ENCODE measurements at regions not wholly inside any gene's neighbourhood (a gene's known extent, or its start where the extent isn't known, plus 50 kb on each side); places are given as distances from the start of the nearest gene placed in this dataset.

DNA sequence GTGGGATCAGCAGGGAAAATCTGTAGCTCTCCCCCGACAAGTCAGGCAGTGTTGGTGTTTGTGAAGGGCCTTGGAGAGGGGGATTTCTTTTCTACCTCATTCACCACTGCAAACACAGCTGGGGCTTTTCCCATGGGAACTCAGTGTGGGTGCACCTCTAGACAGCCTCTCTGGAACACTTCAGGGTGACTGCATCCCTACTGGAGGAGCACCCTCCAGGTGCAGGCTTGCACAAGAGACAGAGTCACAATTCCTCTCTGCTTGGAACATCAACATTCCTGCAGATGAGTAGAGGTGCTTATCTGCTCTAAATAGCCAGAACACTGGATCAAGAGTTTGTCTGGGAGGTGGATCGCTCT, 72.7 kb upstream of the AKAP13 start:
- Histone ChIP-seq H3K56ac (ENCODE audit: extremely low read depth, insufficient read depth, low read length) (no peak overlapping the region), H3K27ac (ENCODE audit: insufficient read depth, low read length) (no peak overlapping the region), H3K27me3 (ENCODE audit: control insufficient read depth, insufficient read depth, low read length) (no peaks in the 10 kb centered on the region), H3K4me1 (ENCODE audit: control insufficient read depth, insufficient read depth, low read length) (peaks cover 2% of the 10 kb centered on the region), H2AK5ac (ENCODE audit: low read depth, low read length) (no peak overlapping the region), H3K9me3 (ENCODE audit: control insufficient read depth, insufficient read depth, low read length) (no peaks in the 10 kb centered on the region), H3K14ac (replicated peaks; ENCODE audit: low read depth, low read length) (no peak overlapping the region), H2BK15ac (ENCODE audit: low read depth, low read length) (no peak overlapping the region), H4K20me1 (ENCODE audit: insufficient read depth, low read length) (no peaks in the 10 kb centered on the region), H3K36me3 (ENCODE audit: control insufficient read depth, insufficient read depth, low read length) (no peaks in the 10 kb centered on the region), H2BK5ac (ENCODE audit: low read depth, low read length, poor library complexity, severe bottlenecking) (no peak overlapping the region), H4K8ac (ENCODE audit: low read depth in 2 of 2, low read length in 2 of 2) (no peak overlapping the region), H4K91ac (ENCODE audit: insufficient read depth, low read depth, low read length) (no peak overlapping the region), H4K5ac (ENCODE audit: low read depth, low read length) (no peak overlapping the region), H3K4ac (ENCODE audit: low read depth, low read length) (no peak overlapping the region), H2BK20ac (ENCODE audit: low read depth, low read length) (no peak overlapping the region), H2AK9ac (replicated peaks; ENCODE audit: low read depth, low read length, poor library complexity) (no peak overlapping the region), H3K4me3 (ENCODE audit: insufficient read depth, low read depth, low read length) (no peak overlapping the region), H3K18ac (ENCODE audit: low read depth, low read length) (no peak overlapping the region), H3K23ac (ENCODE audit: low read depth, low read length) (no peak overlapping the region), H3K4me2 (ENCODE audit: low read depth, low read length) (no peak overlapping the region), H2BK120ac (ENCODE audit: low read depth, low read length) (no peak overlapping the region), H3K9ac (ENCODE audit: low read depth, low read length) (no peak overlapping the region), H2AFZ (replicated peaks; ENCODE audit: low read length, poor library complexity) (peak overlapping the region; percentile 11), H3K9me1 (ENCODE audit: insufficient read depth, low read length) (peaks cover 2% of the 10 kb centered on the region), H3K79me1 (ENCODE audit: low read depth in 1 of 2, low read length in 2 of 2) (peaks cover 0 to 3% of the 10 kb centered on the region in 2 experiments; a peak in 1 of 4 replicates)
- in situ Hi-C loops (cut with MboI; ENCODE audit: low sequenced_read_pairs) (no loop called here), intact Hi-C loops (cut with micrococcal nuclease) (no loop called here), dilution Hi-C loops (cut with HindIII; ENCODE audit: low sequenced_read_pairs, unreplicated experiment) (no loop called here)
- ChIA-PET CTCF (no interaction called here), POLR2A (ENCODE audit: unreplicated experiment) (no interaction called here)
- ATAC-seq (ENCODE audit: low read depth) (no peak), DNase-seq (peak; percentile 54)
- TF ChIP-seq BHLHE40 (IDR thresholded peaks at IDR 0.05; ENCODE audit: low read depth, low read length), result no peak
- no peak for TF ChIP-seq MAFK (IDR thresholded peaks at IDR 0.05; ENCODE audit: low read depth, low read length)
- no peak for TF ChIP-seq FOS (IDR thresholded peaks at IDR 0.05; ENCODE audit: low read depth, low read length)
- TF ChIP-seq SMC3 (IDR thresholded peaks at IDR 0.05; ENCODE audit: low read depth, low read length), result no peak
- no peak for TF ChIP-seq CEBPB (IDR thresholded peaks at IDR 0.05; ENCODE audit: low read depth, low read length)
- TF ChIP-seq, protein P1, sequence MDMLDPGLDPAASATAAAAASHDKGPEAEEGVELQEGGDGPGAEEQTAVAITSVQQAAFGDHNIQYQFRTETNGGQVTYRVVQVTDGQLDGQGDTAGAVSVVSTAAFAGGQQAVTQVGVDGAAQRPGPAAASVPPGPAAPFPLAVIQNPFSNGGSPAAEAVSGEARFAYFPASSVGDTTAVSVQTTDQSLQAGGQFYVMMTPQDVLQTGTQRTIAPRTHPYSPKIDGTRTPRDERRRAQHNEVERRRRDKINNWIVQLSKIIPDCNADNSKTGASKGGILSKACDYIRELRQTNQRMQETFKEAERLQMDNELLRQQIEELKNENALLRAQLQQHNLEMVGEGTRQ (IDR thresholded peaks at IDR 0.05; ENCODE audit: low read depth, low read length), result no peak
- TF ChIP-seq, protein P2, sequence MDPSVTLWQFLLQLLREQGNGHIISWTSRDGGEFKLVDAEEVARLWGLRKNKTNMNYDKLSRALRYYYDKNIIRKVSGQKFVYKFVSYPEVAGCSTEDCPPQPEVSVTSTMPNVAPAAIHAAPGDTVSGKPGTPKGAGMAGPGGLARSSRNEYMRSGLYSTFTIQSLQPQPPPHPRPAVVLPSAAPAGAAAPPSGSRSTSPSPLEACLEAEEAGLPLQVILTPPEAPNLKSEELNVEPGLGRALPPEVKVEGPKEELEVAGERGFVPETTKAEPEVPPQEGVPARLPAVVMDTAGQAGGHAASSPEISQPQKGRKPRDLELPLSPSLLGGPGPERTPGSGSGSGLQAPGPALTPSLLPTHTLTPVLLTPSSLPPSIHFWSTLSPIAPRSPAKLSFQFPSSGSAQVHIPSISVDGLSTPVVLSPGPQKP (IDR thresholded peaks at IDR 0.05; ENCODE audit: borderline replicate concordance, low read depth, low read length), result no peak
- TF ChIP-seq, protein P3, sequence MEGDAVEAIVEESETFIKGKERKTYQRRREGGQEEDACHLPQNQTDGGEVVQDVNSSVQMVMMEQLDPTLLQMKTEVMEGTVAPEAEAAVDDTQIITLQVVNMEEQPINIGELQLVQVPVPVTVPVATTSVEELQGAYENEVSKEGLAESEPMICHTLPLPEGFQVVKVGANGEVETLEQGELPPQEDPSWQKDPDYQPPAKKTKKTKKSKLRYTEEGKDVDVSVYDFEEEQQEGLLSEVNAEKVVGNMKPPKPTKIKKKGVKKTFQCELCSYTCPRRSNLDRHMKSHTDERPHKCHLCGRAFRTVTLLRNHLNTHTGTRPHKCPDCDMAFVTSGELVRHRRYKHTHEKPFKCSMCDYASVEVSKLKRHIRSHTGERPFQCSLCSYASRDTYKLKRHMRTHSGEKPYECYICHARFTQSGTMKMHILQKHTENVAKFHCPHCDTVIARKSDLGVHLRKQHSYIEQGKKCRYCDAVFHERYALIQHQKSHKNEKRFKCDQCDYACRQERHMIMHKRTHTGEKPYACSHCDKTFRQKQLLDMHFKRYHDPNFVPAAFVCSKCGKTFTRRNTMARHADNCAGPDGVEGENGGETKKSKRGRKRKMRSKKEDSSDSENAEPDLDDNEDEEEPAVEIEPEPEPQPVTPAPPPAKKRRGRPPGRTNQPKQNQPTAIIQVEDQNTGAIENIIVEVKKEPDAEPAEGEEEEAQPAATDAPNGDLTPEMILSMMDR (conservative IDR thresholded peaks at IDR 0.05; ENCODE audit: low read depth, low read length), result no peak
- no peak for TF ChIP-seq POLR2A (IDR thresholded peaks at IDR 0.05; ENCODE audit: low read depth, low read length)
- no CpG with 5 or more reads among the region's 2 CpGs for WGBS, 2 experiments (ENCODE audit: extremely low coverage in 2 of 2, insufficient read length in 1 of 2)
- no TSS peak for BruUV-seq (replicated peaks)

All from IMR-90 (cell line).